Choroid plexus epithelial cell (primary cell): ENCODE measurements at regions not wholly inside any gene's neighbourhood (a gene's known extent, or its start where the extent isn't known, plus 50 kb on each side); places are given as distances from the start of the nearest gene placed in this dataset.

Experiments used
- DNase-seq: peaks from one replicate; pipeline ENCODE4 v3.0.0-alpha.2; 2010; ENCODE audit warnings: low read depth
- H3K4me3 ChIP-seq: 2 replicates; pipeline ENCODE4 v1.5.1; 2011; ENCODE audit warnings: low read depth, mild to moderate bottlenecking, control low read depth, low read length, moderate library complexity
- CTCF ChIP-seq: conservative IDR thresholded peaks from 2 replicates; pipeline ENCODE4 v1.5.1; 2011; ENCODE audit warnings: low read depth, mild to moderate bottlenecking, control low read depth, inconsistent platforms, low read length, moderate library complexity

- no peak overlapping the region for H3K4me3 ChIP-seq
- DNase-seq: no peak
- no peak for TF ChIP-seq CTCF
Observed at GRCh38 chr4:181755846-181756245, 487.4 kb upstream of the TENM3 start.

GRCh38 chr4:181756451-181757095 is 486.6 kb upstream of the TENM3 start:
- no peak for DNase-seq
- no peak for TF ChIP-seq CTCF
- no peak overlapping the region for H3K4me3 ChIP-seq

- TF ChIP-seq CTCF: no peak
- DNase-seq: no peak
- H3K4me3 ChIP-seq: no peak overlapping the region
Observed at GRCh38 chr4:181757098-181757497, 486.1 kb upstream of the TENM3 start.

GRCh38 chr4:181757910-181758660 is 485.1 kb upstream of the TENM3 start:
- DNase-seq: no peak
- no peak for TF ChIP-seq CTCF

GRCh38 chr4:181760560-181760959 is 482.6 kb upstream of the TENM3 start:
- DNase-seq: no peak
- no peak overlapping the region for H3K4me3 ChIP-seq
- no peak for TF ChIP-seq CTCF

More at GRCh38 chr4:181757910-181758660, 485.1 kb upstream of the TENM3 start:
- no peak overlapping the region for H3K4me3 ChIP-seq

GRCh38 chr4:181761156-181761555 is 482.0 kb upstream of the TENM3 start:
- TF ChIP-seq CTCF: no peak
- peak; percentile 64 for DNase-seq

More at GRCh38 chr4:181761156-181761555, 482.0 kb upstream of the TENM3 start:
- H3K4me3 ChIP-seq: no peak overlapping the region
